Central memory CD8-positive, alpha-beta T cell (primary cell): ENCODE measurements at regions not wholly inside any gene's neighbourhood (a gene's known extent, or its start where the extent isn't known, plus 50 kb on each side); places are given as distances from the start of the nearest gene placed in this dataset.

ENCODE experiments used
- ATAC-seq: fragments of 150-1000 bp; cut with Tn5 transposase; replicated peaks from 2 replicates; pipeline ENCODE4 v1.10.0; 2022; ENCODE audit warnings: mild to moderate bottlenecking, moderate FRiP score, moderate number of reproducible peaks; ENCODE audit not compliant: poor library complexity, severe bottlenecking; ENCODE audit errors: extremely low read depth
- DNase-seq, 2 donors: peaks; one replicate each; pipeline ENCODE4 v3.0.0; 2021; ENCODE audit warnings: low spot score in 2 of 2
- H3K27ac Mint-ChIP-seq: one replicate; pipeline ENCODE4 v1.8.0; 2022; ENCODE audit warnings: low read depth, mild to moderate bottlenecking, moderate library complexity, mixed read lengths
- H3K27me3 Mint-ChIP-seq: one replicate; pipeline ENCODE4 v1.8.0; 2022; ENCODE audit warnings: mixed read lengths
- H3K36me3 Mint-ChIP-seq: one replicate; pipeline ENCODE4 v1.8.0; 2022; ENCODE audit warnings: mild to moderate bottlenecking, moderate library complexity, mixed read lengths; ENCODE audit not compliant: insufficient read depth
- H3K4me1 Mint-ChIP-seq: one replicate; pipeline ENCODE4 v1.8.0; 2022; ENCODE audit warnings: mixed read lengths
- H3K4me3 Mint-ChIP-seq: one replicate; pipeline ENCODE4 v1.8.0; 2022; ENCODE audit warnings: mild to moderate bottlenecking, moderate library complexity, mixed read lengths
- H3K9me3 Mint-ChIP-seq: one replicate; pipeline ENCODE4 v1.8.0; 2022; ENCODE audit warnings: mixed read lengths

- ATAC-seq, result no peak
- no peak for DNase-seq
- Mint-ChIP-seq H3K9me3 (peaks cover 3% of the 10 kb centered on the region), H3K36me3 (peaks cover 2% of the 10 kb centered on the region), H3K27ac (no peak overlapping the region), H3K27me3 (no peaks in the 10 kb centered on the region), H3K4me3 (no peak overlapping the region), H3K4me1 (no peaks in the 10 kb centered on the region)
Observed at GRCh38 chr15:29624271-29624670, 198.0 kb downstream of the TJP1 start.

- Mint-ChIP-seq H3K4me1 (no peaks in the 10 kb centered on the region), H3K9me3 (no peaks in the 10 kb centered on the region), H3K27me3 (no peaks in the 10 kb centered on the region), H3K27ac (no peak overlapping the region), H3K4me3 (no peak overlapping the region), H3K36me3 (peaks cover 2% of the 10 kb centered on the region)
- no peak for DNase-seq
- no peak for ATAC-seq
Observed at GRCh38 chr15:29623116-29623639, 199.1 kb downstream of the TJP1 start.

GRCh38 chr15:29622637-29623036, 199.6 kb downstream of the TJP1 start:
- Mint-ChIP-seq H3K4me3 (no peak overlapping the region), H3K36me3 (peaks cover 2% of the 10 kb centered on the region), H3K27me3 (no peaks in the 10 kb centered on the region), H3K4me1 (no peaks in the 10 kb centered on the region), H3K27ac (no peak overlapping the region), H3K9me3 (no peaks in the 10 kb centered on the region)
- DNase-seq (no peak), ATAC-seq (no peak)

GRCh38 chr15:29621616-29622015, 200.7 kb downstream of the TJP1 start:
- H3K4me3 Mint-ChIP-seq, result no peak overlapping the region
- no peaks in the 10 kb centered on the region for H3K4me1 Mint-ChIP-seq
- peaks cover 2% of the 10 kb centered on the region for H3K36me3 Mint-ChIP-seq
- no peaks in the 10 kb centered on the region for H3K27me3 Mint-ChIP-seq
- no peaks in the 10 kb centered on the region for H3K9me3 Mint-ChIP-seq
- ATAC-seq, result no peak
- DNase-seq, result no peak
- no peak overlapping the region for H3K27ac Mint-ChIP-seq

- no peaks in the 10 kb centered on the region for H3K36me3 Mint-ChIP-seq
- H3K27ac Mint-ChIP-seq, result no peak overlapping the region
- no peaks in the 10 kb centered on the region for H3K4me1 Mint-ChIP-seq
- H3K9me3 Mint-ChIP-seq, result no peaks in the 10 kb centered on the region
- DNase-seq, result no peak
- no peak overlapping the region for H3K4me3 Mint-ChIP-seq
- no peaks in the 10 kb centered on the region for H3K27me3 Mint-ChIP-seq
- no peak for ATAC-seq
Observed at GRCh38 chr15:29618586-29618985, 203.7 kb downstream of the TJP1 start.

GRCh38 chr15:29616512-29616911, 205.8 kb downstream of the TJP1 start:
- H3K27ac Mint-ChIP-seq, result no peak overlapping the region
- no peaks in the 10 kb centered on the region for H3K4me1 Mint-ChIP-seq
- H3K27me3 Mint-ChIP-seq, result peaks cover 9% of the 10 kb centered on the region
- no peaks in the 10 kb centered on the region for H3K36me3 Mint-ChIP-seq
- ATAC-seq (no peak), DNase-seq (no peak)
- no peaks in the 10 kb centered on the region for H3K9me3 Mint-ChIP-seq
- H3K4me3 Mint-ChIP-seq, result no peak overlapping the region

- ATAC-seq, result no peak
- Mint-ChIP-seq H3K27me3 (peaks cover 15% of the 10 kb centered on the region), H3K36me3 (no peaks in the 10 kb centered on the region), H3K4me3 (no peak overlapping the region), H3K4me1 (no peaks in the 10 kb centered on the region), H3K27ac (no peak overlapping the region), H3K9me3 (no peaks in the 10 kb centered on the region)
- DNase-seq, result no peak
Observed at GRCh38 chr15:29615791-29616190, 206.5 kb downstream of the TJP1 start.

GRCh38 chr15:29613951-29614382, 208.3 kb downstream of the TJP1 start:
- Mint-ChIP-seq H3K36me3 (no peaks in the 10 kb centered on the region), H3K27me3 (peaks cover 15% of the 10 kb centered on the region), H3K4me1 (no peaks in the 10 kb centered on the region), H3K4me3 (no peak overlapping the region), H3K27ac (no peak overlapping the region), H3K9me3 (no peaks in the 10 kb centered on the region)
- DNase-seq (no peak), ATAC-seq (no peak)

- H3K4me1 Mint-ChIP-seq, result no peaks in the 10 kb centered on the region
- no peaks in the 10 kb centered on the region for H3K36me3 Mint-ChIP-seq
- ATAC-seq, result no peak
- peaks cover 15% of the 10 kb centered on the region for H3K27me3 Mint-ChIP-seq
- H3K27ac Mint-ChIP-seq, result no peak overlapping the region
- H3K4me3 Mint-ChIP-seq, result no peak overlapping the region
- no peaks in the 10 kb centered on the region for H3K9me3 Mint-ChIP-seq
- DNase-seq, result no peak
Observed at GRCh38 chr15:29612701-29613100, 209.6 kb downstream of the TJP1 start.

GRCh38 chr15:29612096-29612495, 210.2 kb downstream of the TJP1 start:
- H3K36me3 Mint-ChIP-seq, result no peaks in the 10 kb centered on the region
- DNase-seq (no peak), ATAC-seq (no peak)
- H3K4me1 Mint-ChIP-seq, result no peaks in the 10 kb centered on the region
- H3K9me3 Mint-ChIP-seq, result no peaks in the 10 kb centered on the region
- no peak overlapping the region for H3K4me3 Mint-ChIP-seq
- H3K27ac Mint-ChIP-seq, result no peak overlapping the region
- H3K27me3 Mint-ChIP-seq, result peaks cover 15% of the 10 kb centered on the region

- DNase-seq (no peak), ATAC-seq (no peak)
- Mint-ChIP-seq H3K27ac (no peak overlapping the region), H3K4me1 (no peaks in the 10 kb centered on the region), H3K4me3 (no peak overlapping the region), H3K9me3 (no peaks in the 10 kb centered on the region), H3K36me3 (no peaks in the 10 kb centered on the region), H3K27me3 (peaks cover 15% of the 10 kb centered on the region)
Observed at GRCh38 chr15:29611057-29611456, 211.2 kb downstream of the TJP1 start.

GRCh38 chr15:29601811-29602210, 220.5 kb downstream of the TJP1 start:
- Mint-ChIP-seq H3K27ac (no peak overlapping the region), H3K9me3 (no peaks in the 10 kb centered on the region), H3K27me3 (no peaks in the 10 kb centered on the region), H3K4me1 (no peaks in the 10 kb centered on the region), H3K36me3 (no peaks in the 10 kb centered on the region), H3K4me3 (no peak overlapping the region)
- DNase-seq (no peak), ATAC-seq (no peak)

- ATAC-seq, result no peak
- Mint-ChIP-seq H3K27ac (no peak overlapping the region), H3K36me3 (no peaks in the 10 kb centered on the region)
Observed at GRCh38 chr15:29600262-29600661, 222.0 kb downstream of the TJP1 start.

GRCh38 chr15:29596266-29596665, 226.0 kb downstream of the TJP1 start:
- DNase-seq (no peak), ATAC-seq (no peak)
- Mint-ChIP-seq H3K36me3 (no peaks in the 10 kb centered on the region), H3K9me3 (peaks cover 6% of the 10 kb centered on the region), H3K4me3 (no peak overlapping the region), H3K27ac (no peak overlapping the region), H3K27me3 (no peaks in the 10 kb centered on the region), H3K4me1 (no peaks in the 10 kb centered on the region)

More at GRCh38 chr15:29600262-29600661, 222.0 kb downstream of the TJP1 start:
- Mint-ChIP-seq H3K4me1 (no peaks in the 10 kb centered on the region), H3K4me3 (no peak overlapping the region), H3K27me3 (no peaks in the 10 kb centered on the region), H3K9me3 (no peaks in the 10 kb centered on the region)
- no peak for DNase-seq
